GM21526 (cell line): ENCODE measurements at regions not wholly inside any gene's neighbourhood (a gene's known extent, or its start where the extent isn't known, plus 50 kb on each side); places are given as distances from the start of the nearest gene placed in this dataset.

Source experiments
- ATAC-seq: cut with Tn5 transposase; IDR thresholded peaks from one replicate; pipeline ENCODE4 v1.9.1; 2021; ENCODE audit warnings: moderate library complexity; ENCODE audit not compliant: unreplicated experiment, low FRiP score

DNA sequence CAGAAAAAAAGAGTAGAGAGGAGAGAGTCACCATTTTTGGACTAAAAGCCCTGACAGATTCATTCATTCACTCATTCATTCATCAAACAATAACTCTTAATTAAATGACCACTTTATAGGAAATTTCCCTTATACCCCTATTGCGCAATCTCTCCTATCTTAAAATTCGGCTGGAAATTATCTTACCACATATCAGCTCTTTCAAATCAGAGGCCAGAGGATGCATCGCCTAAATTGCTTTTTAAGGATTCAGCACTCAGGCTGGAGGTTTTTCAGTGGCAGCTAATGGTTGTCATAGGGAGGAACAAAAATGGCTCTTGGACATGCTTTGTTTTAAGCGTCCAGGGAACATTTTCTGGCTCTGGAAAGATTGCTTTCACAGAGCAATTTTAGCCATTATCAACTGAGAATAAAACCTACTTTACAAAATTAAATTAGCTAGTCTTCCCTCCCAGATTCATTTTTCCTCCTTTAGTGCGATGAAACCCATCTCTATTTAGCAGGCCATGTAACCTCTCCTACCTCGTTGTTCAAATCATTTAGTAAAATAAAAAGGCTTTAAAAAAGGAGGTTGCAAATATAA lies 115.2 kb downstream of the OLFM4 start:
- ATAC-seq = no peak

- no peak for ATAC-seq
Observed at GRCh38 chr13:53144826-53145225, 116.2 kb downstream of the OLFM4 start.

- ATAC-seq = no peak
Observed at GRCh38 chr13:53150568-53150967, 122.0 kb downstream of the OLFM4 start.

GRCh38 chr13:53151336-53152056 lies 122.9 kb downstream of the OLFM4 start:
- peak; percentile 85 for ATAC-seq

- ATAC-seq = peak; percentile 9
Observed at GRCh38 chr13:53152057-53152421, 123.4 kb downstream of the OLFM4 start.

GRCh38 chr13:53158201-53158600 lies 129.6 kb downstream of the OLFM4 start:
- ATAC-seq = no peak

GRCh38 chr13:53159431-53159830 lies 130.8 kb downstream of the OLFM4 start:
- ATAC-seq = no peak

DNA sequence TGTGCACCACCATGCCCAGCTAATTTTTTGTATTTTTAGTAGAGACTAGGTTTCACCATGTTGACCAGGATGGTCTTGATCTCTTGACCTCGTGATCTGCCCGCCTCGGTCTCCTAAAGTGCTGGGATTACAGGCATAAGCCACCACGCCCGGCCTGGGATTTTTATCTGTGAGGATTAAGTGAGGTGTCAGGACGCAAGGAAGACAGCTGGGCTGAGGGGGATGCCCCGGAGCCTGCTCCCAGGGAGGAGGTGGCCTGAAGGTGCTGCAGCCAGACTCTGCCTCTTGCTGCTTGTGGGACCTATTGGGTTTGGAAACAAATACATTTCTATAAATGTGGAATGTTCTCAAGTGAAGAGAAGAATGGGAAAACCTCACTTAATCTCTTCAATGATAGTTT lies 131.6 kb downstream of the OLFM4 start:
- ATAC-seq = no peak

- ATAC-seq = no peak
Observed at GRCh38 chr13:53161251-53161650, 132.6 kb downstream of the OLFM4 start.

GRCh38 chr13:53165261-53165660 lies 136.6 kb downstream of the OLFM4 start:
- ATAC-seq = no peak

DNA sequence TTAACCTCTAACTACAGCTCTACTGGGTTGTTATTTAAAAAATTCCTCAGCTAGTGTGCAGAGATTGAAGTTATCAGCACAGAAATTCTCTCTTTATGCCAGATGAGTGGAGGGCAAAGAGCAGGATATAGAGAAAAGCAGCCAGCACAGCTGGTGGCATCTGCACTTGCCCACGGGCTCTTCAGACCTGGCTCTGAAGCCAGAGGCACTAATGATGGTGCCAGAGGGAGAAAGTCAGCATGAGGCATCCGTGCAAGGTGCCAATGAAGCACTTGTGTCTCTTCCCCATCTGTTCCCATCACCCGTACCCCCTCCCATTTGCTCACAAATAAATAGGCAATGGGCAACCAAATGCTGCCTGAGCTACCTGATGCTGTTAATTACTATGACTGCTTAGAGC lies 138.9 kb downstream of the OLFM4 start:
- ATAC-seq = no peak

GRCh38 chr13:53170910-53171309 lies 142.3 kb downstream of the OLFM4 start:
- ATAC-seq = no peak

DNA sequence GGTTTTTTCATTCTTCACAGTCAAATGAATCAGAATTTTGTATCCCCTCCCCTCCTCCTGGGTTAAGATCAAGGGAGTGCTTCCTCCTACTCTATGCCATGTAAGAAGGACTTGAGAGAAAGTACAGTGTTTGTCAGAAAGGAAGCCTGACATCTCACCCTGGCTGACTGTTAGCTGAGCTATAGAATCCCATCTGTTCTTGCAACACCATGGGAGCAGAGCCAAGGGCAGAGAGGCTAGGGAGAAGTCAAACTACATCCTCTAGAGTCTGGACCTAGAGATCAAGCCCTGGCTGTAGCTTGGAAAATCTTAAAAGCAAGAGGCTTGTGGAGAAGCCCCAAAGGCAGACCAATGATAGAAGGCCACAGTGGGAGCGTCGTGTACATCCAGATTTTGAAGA lies 145.9 kb downstream of the OLFM4 start:
- ATAC-seq = no peak

DNA sequence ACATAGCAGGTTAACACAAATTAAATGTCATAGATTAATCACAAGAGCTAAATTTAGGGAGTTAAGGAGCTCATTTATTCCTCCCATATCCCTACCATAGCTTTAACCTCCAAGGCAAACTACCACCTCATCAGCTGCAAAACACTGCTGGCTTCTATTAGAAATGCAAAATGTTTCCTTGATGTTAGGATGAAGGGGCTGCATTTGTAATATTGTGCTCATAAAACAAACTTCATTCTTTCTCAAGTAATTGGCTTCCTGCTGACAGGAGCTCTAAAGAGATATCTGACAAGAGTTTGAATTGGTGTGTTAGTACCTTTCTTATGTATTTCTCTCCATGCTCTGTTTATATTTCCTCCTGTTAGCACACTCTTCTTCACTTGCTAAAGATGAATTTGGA lies 152.1 kb downstream of the OLFM4 start:
- ATAC-seq = no peak

GRCh38 chr13:53182724-53183123 lies 154.1 kb downstream of the OLFM4 start:
- no peak for ATAC-seq

- ATAC-seq = no peak
Observed at GRCh38 chr13:53188120-53188519, 159.5 kb downstream of the OLFM4 start.

DNA sequence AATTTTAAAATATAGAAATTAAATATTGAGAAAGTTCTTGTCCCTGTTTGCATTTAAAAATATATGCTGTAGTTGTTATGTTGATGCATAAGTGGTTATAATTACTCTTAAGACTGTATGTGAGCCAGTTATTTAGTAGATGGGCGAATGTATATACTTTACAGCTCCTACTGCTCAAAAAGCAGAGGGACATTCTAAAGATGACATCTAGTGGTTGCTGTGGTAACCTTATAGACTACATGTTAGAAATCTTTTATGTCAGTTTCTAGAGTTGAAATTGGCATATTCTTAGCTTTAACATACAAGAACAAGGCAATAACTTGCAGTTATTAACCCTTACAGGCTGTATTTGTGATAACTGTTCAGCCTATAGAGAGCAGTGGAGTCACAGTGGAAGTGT lies 160.5 kb downstream of the OLFM4 start:
- no peak for ATAC-seq

GRCh38 chr13:53191091-53191490 lies 162.5 kb downstream of the OLFM4 start:
- no peak for ATAC-seq

DNA sequence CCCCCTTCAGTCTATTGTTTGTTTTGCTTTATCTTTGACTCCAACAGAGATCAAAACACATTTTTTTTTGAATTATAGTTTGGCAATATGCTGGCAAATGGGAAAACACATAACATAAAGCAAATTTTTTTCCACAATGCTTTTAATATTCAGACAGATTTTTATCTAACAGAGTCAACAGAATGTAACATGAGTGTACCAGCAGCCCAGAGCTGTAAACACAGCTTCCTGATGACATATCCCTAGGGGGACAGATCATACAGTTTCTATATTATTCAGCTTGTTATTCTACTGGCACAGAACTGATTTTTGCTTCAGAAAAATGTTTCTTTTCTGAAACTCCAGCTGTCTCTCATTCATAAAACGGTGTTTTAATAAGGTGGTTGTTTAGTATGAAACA lies 168.8 kb downstream of the OLFM4 start:
- ATAC-seq = no peak

DNA sequence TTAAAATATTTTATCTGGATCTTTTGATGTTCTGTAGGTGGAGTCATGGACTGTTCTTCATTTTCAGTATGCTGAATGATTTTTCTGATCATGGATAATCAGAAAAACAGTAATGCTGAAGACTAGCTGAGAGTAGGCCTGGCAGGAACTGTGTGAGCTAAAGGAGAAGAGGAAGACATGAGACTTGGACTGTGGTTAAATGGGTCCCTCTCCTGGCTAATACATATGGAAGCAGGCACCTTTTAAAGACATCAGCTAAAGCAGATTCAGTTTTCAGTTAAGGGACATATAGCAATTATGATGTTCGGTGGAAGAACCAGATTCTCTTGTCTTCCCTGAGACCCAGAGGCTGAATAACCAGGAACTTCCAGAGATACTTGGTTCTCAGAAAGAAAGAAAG lies 169.4 kb downstream of the OLFM4 start:
- no peak for ATAC-seq

GRCh38 chr13:53198736-53199135 lies 170.1 kb downstream of the OLFM4 start:
- no peak for ATAC-seq

DNA sequence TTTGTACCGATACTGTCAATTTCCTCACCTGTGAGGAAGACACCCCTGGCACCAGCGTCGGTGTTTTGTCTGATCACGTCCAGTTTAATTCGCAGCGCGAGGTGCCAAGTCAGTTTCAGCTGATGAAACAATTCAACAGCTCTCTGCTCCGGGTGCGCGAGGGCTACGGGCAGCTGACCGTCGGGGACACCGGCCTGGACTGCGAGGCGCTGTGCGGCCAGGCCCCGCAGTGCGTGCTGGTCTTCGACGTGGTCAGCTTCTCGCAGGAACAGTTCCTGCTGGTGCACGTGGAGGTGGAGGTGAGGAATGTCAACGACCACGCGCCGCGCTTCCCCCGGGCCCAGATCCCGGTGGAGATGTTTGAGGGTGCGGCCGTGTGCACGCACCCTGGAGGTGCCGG lies 171.5 kb downstream of the OLFM4 start:
- no peak for ATAC-seq
